ENCODE measurements at regions not wholly inside any gene's neighbourhood (a gene's known extent, or its start where the extent isn't known, plus 50 kb on each side); places are given as distances from the start of the nearest gene placed in this dataset.

- no peak for TF ChIP-seq POLR2AphosphoS5 (IDR thresholded peaks at IDR 0.05; ENCODE audit: low read depth, low read length)
- no peak for TF ChIP-seq TAF1 (IDR thresholded peaks at IDR 0.05; ENCODE audit: low read depth, low read length)
- no peak for TF ChIP-seq POLR2A (IDR thresholded peaks at IDR 0.05; ENCODE audit: low read depth, low read length)
- TF ChIP-seq SPI1 (IDR thresholded peaks at IDR 0.05; ENCODE audit: low read depth, low read length): no peak
Observed at GRCh38 chr20:58023781-58024180, 204.7 kb downstream of the ANKRD60 start.

All from GM12891 (cell line).